Esophagus (tissue), 2 donors: ENCODE measurements at regions not wholly inside any gene's neighbourhood (a gene's known extent, or its start where the extent isn't known, plus 50 kb on each side); places are given as distances from the start of the nearest gene placed in this dataset.
"Not testable (repeated sequence)": the region's sequence is repeated elsewhere in the genome, so short reads cannot be mapped to it uniquely, and the experiment has no call there.

Source experiments
- H3K27ac ChIP-seq, 2 donors: one replicate each; pipeline ENCODE4 v1.5.1; 2013; ENCODE audit warnings: low read depth in 2 of 2, mild to moderate bottlenecking in 2 of 2, inconsistent platforms in 1 of 2, low read length in 1 of 2, moderate library complexity in 1 of 2
- H3K27me3 ChIP-seq, 2 donors: one replicate each; pipeline ENCODE4 v1.6.1; 2013; ENCODE audit warnings: low read length in 2 of 2, control low read depth in 1 of 2, mild to moderate bottlenecking in 1 of 2; ENCODE audit not compliant: insufficient read depth in 2 of 2, control insufficient read depth in 1 of 2
- H3K36me3 ChIP-seq, 2 donors: one replicate each; pipeline ENCODE4 v1.6.1; 2013; ENCODE audit warnings: low read length in 1 of 2; ENCODE audit not compliant: control insufficient read depth in 2 of 2, insufficient read depth in 2 of 2
- H3K4me1 ChIP-seq, 2 donors: one replicate each; pipeline ENCODE4 v1.6.1; 2013; ENCODE audit warnings: low read length in 1 of 2; ENCODE audit not compliant: control insufficient read depth in 2 of 2, insufficient read depth in 2 of 2
- H3K4me3 ChIP-seq, 2 donors: one replicate each; pipeline ENCODE4 v1.5.1; 2013; ENCODE audit warnings: low read length in 2 of 2, mild to moderate bottlenecking in 2 of 2, low read depth in 1 of 2, moderate library complexity in 1 of 2
- H3K9me3 ChIP-seq, 2 donors: one replicate each; pipeline ENCODE4 v1.6.1; 2013; ENCODE audit warnings: mild to moderate bottlenecking in 2 of 2, low read depth in 1 of 2, low read length in 1 of 2, moderate library complexity in 1 of 2; ENCODE audit not compliant: control insufficient read depth in 2 of 2, insufficient read depth in 1 of 2
- WGBS, 2 donors: extraction: QIAGEN DNeasy Blood & Tissue Kit; methylation state at CpG; one replicate each; pipeline ENCODE4 v1.1.7; 2013; 5-methylcytosine and 5-hydroxymethylcytosine counted together
- donor health status: healthy with polysubstance abuse.
- donor health status: Bipolar disorder and iron deficiency.

DNA sequence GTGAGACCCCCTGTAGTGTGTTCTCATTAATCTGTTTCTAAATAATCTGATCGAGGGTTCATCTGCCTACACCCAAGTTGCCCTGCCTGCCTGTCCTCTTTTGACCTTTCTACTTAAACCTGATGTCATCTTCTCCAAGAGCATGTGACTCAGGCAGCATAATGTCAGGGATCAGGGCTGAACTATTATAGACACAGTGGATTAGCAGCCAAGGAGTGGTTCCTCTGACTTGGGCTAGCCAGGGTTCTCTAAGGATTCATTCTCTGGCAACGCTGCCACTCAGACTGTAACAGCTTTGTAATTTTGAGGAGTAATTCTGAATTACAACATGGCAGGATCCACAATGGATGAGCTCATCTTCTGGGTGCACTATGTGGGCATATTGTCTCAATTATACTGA is 124.0 kb downstream of the MDH1 start:
- Histone ChIP-seq H3K9me3 (no peaks in the 10 kb centered on the region), H3K36me3 (no peaks in the 10 kb centered on the region), H3K27ac (no peak overlapping the region), H3K4me1 (no peaks in the 10 kb centered on the region), H3K4me3 (no peak overlapping the region), H3K27me3 (no peaks in the 10 kb centered on the region)
- 52 to 61% methylated on average over 2 of the region's 2 CpGs for WGBS, 2 donors

DNA sequence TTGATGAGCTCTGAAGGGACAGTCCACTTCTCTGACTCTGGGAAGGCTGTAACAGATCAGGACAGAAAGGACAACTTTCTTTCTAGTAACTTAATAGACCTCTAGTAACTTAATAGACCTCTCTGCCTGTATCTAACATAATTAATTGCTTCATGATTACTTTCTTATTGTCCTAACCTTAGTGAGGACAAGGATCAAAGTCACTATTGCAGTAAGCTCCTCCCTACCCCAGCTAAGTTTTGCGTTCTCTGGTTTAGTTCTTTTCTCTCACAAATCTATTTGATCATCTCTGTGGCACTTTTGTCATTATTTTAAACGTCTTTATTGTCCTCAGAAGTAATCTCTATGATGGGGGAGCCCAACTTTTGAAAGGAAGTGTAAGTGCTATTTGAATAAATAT is 125.5 kb upstream of the UGP2 start:
- no peaks in the 10 kb centered on the region for H3K4me1 ChIP-seq
- no peak overlapping the region for H3K4me3 ChIP-seq
- H3K36me3 ChIP-seq, result no peaks in the 10 kb centered on the region
- H3K27me3 ChIP-seq, result no peaks in the 10 kb centered on the region
- WGBS, 2 donors, result 61 to 70% methylated on average over 2 of the region's 2 CpGs
- no peaks in the 10 kb centered on the region for H3K9me3 ChIP-seq
- no peak overlapping the region for H3K27ac ChIP-seq

DNA sequence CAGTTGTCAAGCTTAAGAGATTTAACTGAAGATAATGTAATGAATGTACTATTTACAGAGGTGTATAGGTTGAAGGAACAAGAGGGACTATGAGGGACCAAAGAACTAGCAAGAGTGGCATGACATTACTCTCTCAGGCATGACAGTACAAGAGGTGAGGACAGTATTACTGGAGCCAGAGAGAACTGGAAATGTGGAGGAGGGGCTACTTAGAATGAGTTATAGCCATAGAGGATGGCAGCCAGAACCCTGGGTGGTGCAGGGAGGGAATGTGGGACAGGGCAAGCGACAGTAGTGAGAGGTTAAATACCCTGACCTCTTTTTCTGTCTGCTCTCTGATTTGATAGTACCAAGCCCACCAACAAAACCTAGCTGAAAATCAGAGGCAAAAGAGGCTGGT is 122.6 kb upstream of the UGP2 start:
- Histone ChIP-seq H3K36me3 (no peaks in the 10 kb centered on the region), H3K27ac (no peak overlapping the region), H3K4me1 (no peaks in the 10 kb centered on the region), H3K27me3 (no peaks in the 10 kb centered on the region), H3K9me3 (no peaks in the 10 kb centered on the region), H3K4me3 (no peak overlapping the region)
- WGBS, 2 donors, result 83 to 85% methylated on average over 1 of the region's 1 CpG

DNA sequence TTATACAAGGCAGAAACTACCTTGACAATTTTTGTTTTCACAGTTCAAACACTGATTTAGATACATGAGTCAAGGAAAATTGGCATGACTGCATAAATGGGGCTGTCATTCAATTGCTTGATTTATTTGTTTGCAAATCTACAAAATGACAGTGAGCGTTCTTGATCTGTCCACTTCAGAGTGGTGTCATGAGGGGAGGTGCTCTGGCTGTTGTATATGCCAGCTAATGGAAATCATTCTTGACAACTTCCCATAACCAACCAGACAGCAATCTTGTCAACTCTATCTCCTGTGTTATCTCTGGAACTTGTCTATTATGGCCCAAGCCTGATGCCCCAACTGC is 120.6 kb upstream of the UGP2 start:
- no peak overlapping the region for H3K27ac ChIP-seq
- no peaks in the 10 kb centered on the region for H3K4me1 ChIP-seq
- no peak overlapping the region for H3K4me3 ChIP-seq
- WGBS, 2 donors, result 62 to 68% methylated on average over 1 of the region's 1 CpG
- no peaks in the 10 kb centered on the region for H3K9me3 ChIP-seq
- no peaks in the 10 kb centered on the region for H3K36me3 ChIP-seq
- no peaks in the 10 kb centered on the region for H3K27me3 ChIP-seq

DNA sequence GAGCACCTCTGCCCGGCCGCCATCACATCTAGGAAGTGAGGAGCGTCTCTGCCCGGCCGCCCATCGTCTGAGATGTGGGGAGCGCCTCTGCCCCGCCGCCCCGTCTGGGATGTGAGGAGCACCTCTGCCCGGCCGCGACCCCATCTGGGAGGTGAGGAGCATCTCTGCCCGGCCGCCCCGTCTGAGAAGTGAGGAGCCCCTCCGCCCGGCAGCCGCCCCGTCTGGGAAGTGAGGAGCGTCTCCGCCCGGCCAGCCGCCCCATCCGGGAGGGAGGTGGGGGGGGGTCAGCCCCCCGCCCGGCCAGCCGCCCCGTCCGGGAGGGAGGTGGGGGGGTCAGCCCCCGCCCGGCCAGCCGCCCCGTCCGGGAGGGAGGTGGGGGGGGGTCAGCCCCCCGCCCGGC is 119.4 kb upstream of the UGP2 start:
- not testable (repeated sequence) for H3K27me3 ChIP-seq, H3K36me3 ChIP-seq
- 96 to 97% methylated on average over 10 to 26 of the region's 37 CpGs for WGBS, 2 donors

DNA sequence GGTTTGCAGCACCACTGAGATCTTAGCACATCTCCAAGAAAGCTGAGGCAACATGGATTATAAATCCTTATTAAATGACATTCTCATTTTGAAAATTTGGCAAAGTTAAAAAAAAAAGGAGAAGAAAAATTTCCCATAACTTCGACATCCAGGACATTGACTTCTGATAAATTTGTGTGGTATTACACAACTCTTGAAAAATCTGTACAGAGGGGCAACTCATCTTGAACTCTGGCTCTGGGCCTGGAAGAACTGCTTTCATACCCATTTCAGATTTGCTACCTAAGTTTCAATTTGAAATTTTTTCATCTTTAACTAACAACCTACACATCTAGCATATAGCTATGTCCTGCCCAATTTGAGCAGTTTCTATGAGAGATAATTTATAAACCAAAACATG is 118.0 kb upstream of the UGP2 start:
- WGBS, 2 donors, result 59 to 81% methylated on average over 1 of the region's 1 CpG
- no peaks in the 10 kb centered on the region for H3K4me1 ChIP-seq

More for the DNA sequence above, 119.4 kb upstream of the UGP2 start:
- H3K4me3 ChIP-seq, H3K9me3 ChIP-seq, H3K27ac ChIP-seq, H3K4me1 ChIP-seq: not testable (repeated sequence)

DNA sequence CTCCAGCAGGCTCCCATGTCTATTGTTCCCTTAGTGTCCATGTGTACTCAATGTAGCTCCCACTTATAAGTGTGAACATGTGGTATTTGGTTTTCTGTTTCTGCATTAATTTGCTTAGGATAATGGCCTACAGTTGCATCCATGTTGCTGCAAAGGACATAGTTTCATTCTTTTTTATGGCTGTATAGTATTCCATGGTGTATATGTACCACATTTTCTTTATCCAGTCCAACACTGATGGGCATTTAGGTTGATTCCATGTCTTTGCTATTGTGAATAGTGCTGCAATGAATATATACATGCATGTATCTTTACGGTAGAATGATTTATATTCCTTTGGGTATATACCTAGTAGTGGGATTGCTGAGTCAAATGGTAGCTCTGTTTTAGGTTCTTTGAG is 116.5 kb upstream of the UGP2 start:
- 96 to 98% methylated on average over 1 of the region's 1 CpG for WGBS, 2 donors

More for the DNA sequence above, 118.0 kb upstream of the UGP2 start:
- Histone ChIP-seq H3K27ac (no peak overlapping the region), H3K4me3 (no peak overlapping the region), H3K27me3 (no peaks in the 10 kb centered on the region), H3K9me3 (no peaks in the 10 kb centered on the region), H3K36me3 (no peaks in the 10 kb centered on the region)

DNA sequence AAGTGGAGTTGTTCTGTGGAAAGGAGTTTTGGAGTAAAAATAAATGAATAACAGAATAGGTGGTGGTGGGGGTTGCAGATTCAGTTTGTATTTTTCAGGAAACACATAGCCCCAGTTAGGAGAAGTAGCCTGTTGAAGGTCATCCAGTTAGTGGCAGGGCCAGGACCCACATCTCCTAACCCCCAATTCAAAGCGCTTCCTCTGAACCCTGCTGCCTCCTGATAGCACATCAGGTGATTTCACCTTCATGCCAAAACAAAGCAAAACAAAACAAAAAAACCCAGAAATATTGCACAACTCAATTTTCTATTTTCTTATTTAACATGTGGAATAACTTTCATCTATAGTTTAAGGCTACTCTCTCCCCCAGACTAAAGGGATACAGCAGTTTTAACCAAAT is 112.3 kb upstream of the UGP2 start:
- Histone ChIP-seq H3K36me3 (no peaks in the 10 kb centered on the region), H3K4me3 (no peak overlapping the region), H3K27ac (no peak overlapping the region), H3K27me3 (no peaks in the 10 kb centered on the region), H3K4me1 (no peaks in the 10 kb centered on the region), H3K9me3 (no peaks in the 10 kb centered on the region)
- 88 to 100% methylated on average over 1 of the region's 1 CpG for WGBS, 2 donors

More for the DNA sequence above, 116.5 kb upstream of the UGP2 start:
- H3K27ac ChIP-seq, H3K4me1 ChIP-seq, H3K4me3 ChIP-seq, H3K36me3 ChIP-seq, H3K27me3 ChIP-seq, H3K9me3 ChIP-seq: not testable (repeated sequence)

DNA sequence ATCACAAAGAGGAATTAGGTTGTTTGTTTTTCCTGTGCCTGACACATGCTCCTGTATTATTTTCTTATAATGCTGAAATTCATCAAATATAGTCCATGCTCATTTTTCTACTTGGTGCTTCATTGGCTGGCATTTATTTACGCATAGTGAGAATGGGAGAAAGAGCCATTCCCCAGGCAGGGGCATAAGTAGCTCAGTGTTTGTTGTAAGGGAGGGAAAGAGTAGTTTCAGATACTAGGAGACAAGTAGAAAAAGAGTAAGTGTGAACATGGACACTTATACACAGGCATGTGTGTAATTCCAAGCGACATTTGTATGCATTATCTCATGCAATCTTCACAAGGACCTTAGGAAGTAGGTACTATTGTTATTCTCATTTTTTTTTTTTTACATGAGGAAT is 111.9 kb upstream of the UGP2 start:
- Histone ChIP-seq H3K36me3 (no peaks in the 10 kb centered on the region), H3K4me1 (no peaks in the 10 kb centered on the region), H3K27me3 (no peaks in the 10 kb centered on the region), H3K27ac (no peak overlapping the region), H3K4me3 (no peak overlapping the region), H3K9me3 (no peaks in the 10 kb centered on the region)
- 93 to 95% methylated on average over 2 of the region's 2 CpGs for WGBS, 2 donors

DNA sequence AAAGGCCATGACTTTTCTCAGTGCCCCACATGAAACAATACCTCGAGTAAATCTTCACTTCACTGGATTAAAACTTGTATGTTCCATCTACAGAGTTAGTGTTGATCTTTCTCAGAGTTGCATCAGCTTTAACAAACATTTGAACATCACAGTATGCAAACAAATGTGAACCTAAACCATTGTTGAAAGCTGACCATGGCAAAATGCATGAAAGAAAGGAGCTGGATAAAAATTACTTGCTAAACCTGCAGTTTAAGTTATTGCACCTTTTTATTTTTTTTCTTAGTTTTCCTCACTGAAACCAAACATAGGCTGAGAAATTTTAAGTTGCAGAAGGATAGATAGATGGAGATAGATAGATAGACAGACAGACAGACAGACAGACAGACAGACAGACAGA is 107.2 kb upstream of the UGP2 start:
- Histone ChIP-seq H3K27ac (no peak overlapping the region), H3K36me3 (no peaks in the 10 kb centered on the region), H3K9me3 (no peaks in the 10 kb centered on the region), H3K4me3 (no peak overlapping the region), H3K4me1 (no peaks in the 10 kb centered on the region), H3K27me3 (no peaks in the 10 kb centered on the region)
- 67 to 76% methylated on average over 1 of the region's 1 CpG for WGBS, 2 donors
